ENCODE measurements at regions not wholly inside any gene's neighbourhood (a gene's known extent, or its start where the extent isn't known, plus 50 kb on each side); places are given as distances from the start of the nearest gene placed in this dataset.

DNA sequence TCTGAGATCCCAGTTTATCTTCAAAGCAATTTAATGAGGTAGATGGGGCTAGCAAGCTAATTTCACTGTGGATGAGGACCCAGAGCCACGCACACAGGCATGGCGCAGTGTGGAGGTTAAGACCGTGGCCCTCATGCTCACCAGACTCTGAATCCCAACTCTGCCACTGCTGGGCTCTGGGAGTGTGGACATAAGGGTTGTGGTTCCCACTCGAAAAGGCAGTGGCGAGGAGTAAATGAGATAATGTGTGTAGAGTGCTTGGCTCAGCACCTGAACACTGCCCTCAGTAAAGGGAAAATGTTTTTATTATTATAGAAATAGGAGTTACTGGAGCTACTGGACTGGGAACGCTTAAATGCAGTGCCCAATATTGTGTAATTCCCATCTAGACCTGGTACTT is 243.5 kb upstream of the TPM1 start:
- TF ChIP-seq CTCF (conservative IDR thresholded peaks at IDR 0.05; ENCODE audit: low read length), result no peak
- TF ChIP-seq EZH2phosphoT487 (IDR thresholded peaks at IDR 0.05; ENCODE audit: borderline replicate concordance, low read depth, low read length), result no peak
